Fibroblast of mammary gland (primary cell): ENCODE measurements at regions not wholly inside any gene's neighbourhood (a gene's known extent, or its start where the extent isn't known, plus 50 kb on each side); places are given as distances from the start of the nearest gene placed in this dataset.

Experiments used
- DNase-seq: peaks from one replicate; pipeline ENCODE4 v3.0.0-alpha.2; 2010; ENCODE audit warnings: low read depth
- H3K4me3 ChIP-seq: 2 replicates; pipeline ENCODE4 v1.5.1; 2011; ENCODE audit warnings: low read depth, mild to moderate bottlenecking, low read length, moderate library complexity; ENCODE audit not compliant: control insufficient read depth
- TF ChIP-seq, protein P1 (sequence below): conservative IDR thresholded peaks from 2 replicates; pipeline ENCODE4 v1.5.1; 2011; ENCODE audit warnings: low read depth, low read length, inconsistent platforms; ENCODE audit not compliant: control insufficient read depth, insufficient read depth

DNA sequence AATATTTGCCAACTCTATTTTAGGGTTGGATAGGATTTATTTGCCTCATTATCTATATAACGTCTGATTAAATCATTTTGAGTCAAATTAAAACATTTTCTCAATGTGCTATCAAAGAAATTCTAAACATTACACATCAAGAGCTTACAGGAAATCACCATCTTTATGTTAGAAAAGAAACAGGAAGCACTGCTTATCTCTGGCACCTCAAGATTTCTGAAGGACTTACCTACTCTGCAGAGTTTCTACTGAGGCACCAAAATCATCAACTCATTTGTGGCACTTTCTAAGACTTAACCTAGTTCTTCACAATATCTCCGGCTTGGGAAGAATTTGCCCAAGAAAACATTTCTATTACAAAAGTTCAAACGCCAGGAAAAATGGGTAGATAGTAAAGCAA is 181.3 kb upstream of the EOMES start:
- TF ChIP-seq, protein P1, sequence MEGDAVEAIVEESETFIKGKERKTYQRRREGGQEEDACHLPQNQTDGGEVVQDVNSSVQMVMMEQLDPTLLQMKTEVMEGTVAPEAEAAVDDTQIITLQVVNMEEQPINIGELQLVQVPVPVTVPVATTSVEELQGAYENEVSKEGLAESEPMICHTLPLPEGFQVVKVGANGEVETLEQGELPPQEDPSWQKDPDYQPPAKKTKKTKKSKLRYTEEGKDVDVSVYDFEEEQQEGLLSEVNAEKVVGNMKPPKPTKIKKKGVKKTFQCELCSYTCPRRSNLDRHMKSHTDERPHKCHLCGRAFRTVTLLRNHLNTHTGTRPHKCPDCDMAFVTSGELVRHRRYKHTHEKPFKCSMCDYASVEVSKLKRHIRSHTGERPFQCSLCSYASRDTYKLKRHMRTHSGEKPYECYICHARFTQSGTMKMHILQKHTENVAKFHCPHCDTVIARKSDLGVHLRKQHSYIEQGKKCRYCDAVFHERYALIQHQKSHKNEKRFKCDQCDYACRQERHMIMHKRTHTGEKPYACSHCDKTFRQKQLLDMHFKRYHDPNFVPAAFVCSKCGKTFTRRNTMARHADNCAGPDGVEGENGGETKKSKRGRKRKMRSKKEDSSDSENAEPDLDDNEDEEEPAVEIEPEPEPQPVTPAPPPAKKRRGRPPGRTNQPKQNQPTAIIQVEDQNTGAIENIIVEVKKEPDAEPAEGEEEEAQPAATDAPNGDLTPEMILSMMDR, result no peak
- DNase-seq, result no peak
- no peak overlapping the region for H3K4me3 ChIP-seq

DNA sequence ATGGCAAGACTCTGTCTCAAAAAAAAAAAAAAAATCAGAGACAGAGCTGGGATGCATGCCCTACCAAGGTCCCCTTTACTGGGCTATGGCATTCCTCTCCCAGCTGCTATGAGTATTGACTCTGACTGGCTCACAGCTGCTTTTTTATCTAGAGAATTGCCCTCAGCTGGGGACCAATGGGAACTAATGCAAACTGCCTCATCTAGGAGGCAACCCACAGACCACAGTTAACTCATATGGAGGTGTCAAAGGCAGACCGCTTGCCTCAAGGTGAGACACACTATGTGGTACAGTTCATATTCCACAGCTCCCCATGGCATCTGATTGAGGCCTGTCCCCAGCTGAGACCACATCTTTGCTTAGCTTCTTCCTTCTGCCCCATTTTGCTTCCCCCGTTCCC is 183.5 kb upstream of the EOMES start:
- TF ChIP-seq, protein P1, result no peak
- H3K4me3 ChIP-seq, result no peak overlapping the region
- DNase-seq, result no peak

DNA sequence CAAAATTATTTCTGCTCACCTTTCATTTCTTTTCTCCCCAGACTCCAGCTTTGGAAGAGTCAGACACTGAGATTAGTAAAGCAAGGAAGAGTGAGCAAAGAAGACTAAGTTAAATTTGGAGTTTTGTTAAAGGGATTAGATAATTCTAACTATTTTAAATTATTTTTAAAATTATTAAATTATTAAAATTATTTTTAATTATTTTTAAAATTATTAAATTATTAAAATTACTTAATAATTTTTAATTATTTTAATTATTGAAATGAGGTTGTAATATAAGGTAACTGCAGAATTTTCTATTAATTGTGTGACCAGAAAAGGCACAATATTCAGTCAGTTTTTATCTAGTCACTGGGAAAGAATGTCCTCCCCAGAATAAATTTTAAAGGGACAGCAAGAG is 185.0 kb upstream of the EOMES start:
- no peak overlapping the region for H3K4me3 ChIP-seq
- TF ChIP-seq, protein P1, result no peak
- no peak for DNase-seq

DNA sequence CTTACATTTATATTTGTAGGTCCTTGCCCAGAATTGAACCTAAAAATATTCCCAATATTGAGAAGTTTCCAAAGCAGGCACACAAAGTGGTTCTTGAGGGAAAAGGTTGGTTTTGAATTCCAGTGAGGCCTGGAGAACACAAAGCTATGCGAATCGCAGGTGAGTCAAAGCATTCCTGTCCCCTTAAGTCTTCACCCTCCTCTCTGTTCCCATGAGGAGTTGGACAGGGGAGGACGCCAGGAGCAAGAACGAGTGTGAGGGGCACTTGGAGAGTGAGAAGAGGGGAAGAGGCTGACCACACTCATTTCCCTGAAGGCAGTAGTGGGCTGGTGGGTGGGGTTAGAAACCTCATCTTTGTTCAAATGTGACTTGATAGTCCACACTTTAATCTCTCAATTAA is 185.8 kb upstream of the EOMES start:
- no peak for DNase-seq
- TF ChIP-seq, protein P1, result no peak
- no peak overlapping the region for H3K4me3 ChIP-seq

DNA sequence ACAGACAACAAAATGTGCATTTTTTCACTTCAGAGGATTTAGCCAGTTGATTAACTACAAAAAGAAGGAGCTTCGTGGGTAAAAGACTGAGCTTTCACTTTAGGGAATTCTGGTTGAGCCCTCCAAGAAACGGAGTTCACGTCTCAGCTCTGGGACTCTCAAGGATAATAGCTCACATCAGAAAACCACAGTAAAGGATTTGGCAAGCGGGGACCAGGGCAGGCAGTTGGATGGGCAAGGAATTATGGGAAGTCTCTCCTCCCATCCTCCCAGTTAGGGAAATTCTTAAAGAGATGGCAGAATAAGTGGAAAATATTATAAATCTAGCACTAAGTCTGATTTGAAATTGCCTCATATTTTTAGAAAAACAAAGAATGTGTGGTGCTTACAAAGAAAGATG is 188.3 kb upstream of the EOMES start:
- TF ChIP-seq, protein P1, result no peak
- no peak overlapping the region for H3K4me3 ChIP-seq
- peak; percentile 24 for DNase-seq

DNA sequence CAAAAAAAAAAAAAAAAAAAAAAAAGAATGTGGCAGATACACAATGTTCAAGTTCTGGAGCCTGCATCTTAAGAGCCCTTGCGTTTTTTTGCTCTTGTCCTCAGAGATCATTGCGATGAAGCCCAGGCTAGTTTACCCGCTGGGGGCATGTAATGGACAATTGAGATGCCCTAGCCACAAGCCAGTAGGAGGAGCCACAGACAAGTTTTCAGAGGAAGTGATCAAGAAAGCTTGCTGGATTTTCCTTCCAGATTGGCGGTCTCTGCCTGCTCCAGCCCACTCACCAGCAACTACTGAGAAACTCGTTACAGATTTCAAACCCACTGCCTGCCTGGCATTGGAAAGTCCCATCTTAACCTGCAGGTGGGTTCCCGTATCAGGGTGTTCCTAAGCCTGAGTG is 192.1 kb upstream of the EOMES start:
- peak; percentile 21 for DNase-seq
- TF ChIP-seq, protein P1, result peak; percentile 26

More for the DNA sequence above, 192.1 kb upstream of the EOMES start:
- H3K4me3 ChIP-seq, result no peak overlapping the region
